Keratinocyte (primary cell): ENCODE measurements at regions not wholly inside any gene's neighbourhood (a gene's known extent, or its start where the extent isn't known, plus 50 kb on each side); places are given as distances from the start of the nearest gene placed in this dataset.
A peak's percentile ranks its signal among the peaks of the same experiment; 100 is the strongest.

Experiments
- DNase-seq: peaks from one replicate; pipeline ENCODE4 v3.0.0-alpha.2; 2011; ENCODE audit warnings: low read depth, missing footprints, low spot score
- FAIRE-seq: peaks from 2 replicates; lab custom pipeline; 2011; peaks lifted over from hg19 to GRCh38; lab: Jason Lieb, UNC
- H2AFZ ChIP-seq: 2 replicates; pipeline ENCODE4 v1.6.0; 2012; ENCODE audit warnings: low read length, control low read depth, inconsistent platforms; ENCODE audit not compliant: control insufficient read depth
- H3K27ac ChIP-seq: 2 replicates; pipeline ENCODE4 v1.5.1; 2011; ENCODE audit warnings: low read length; ENCODE audit not compliant: control insufficient read depth, insufficient read depth
- H3K27me3 ChIP-seq: 3 replicates; pipeline ENCODE4 v1.6.0; 2011; ENCODE audit warnings: low read length; ENCODE audit not compliant: control insufficient read depth, insufficient read depth; ENCODE audit errors: extremely low read depth
- H3K36me3 ChIP-seq, 2 experiments: 2 replicates in 1 of 2; 3 replicates in 1 of 2; pipeline ENCODE4 v1.5.1; 2011; ENCODE audit warnings: low read length in 2 of 2, mild to moderate bottlenecking in 1 of 2; ENCODE audit not compliant: control insufficient read depth in 2 of 2, insufficient read depth in 2 of 2; ENCODE audit errors: extremely low read depth in 1 of 2
- H3K4me1 ChIP-seq: 3 replicates; pipeline ENCODE4 v1.5.1; 2011; ENCODE audit warnings: low read length; ENCODE audit not compliant: control insufficient read depth, insufficient read depth; ENCODE audit errors: extremely low read depth
- H3K4me2 ChIP-seq: 3 replicates; pipeline ENCODE4 v1.6.0; 2011; ENCODE audit warnings: low read depth, low read length; ENCODE audit not compliant: control insufficient read depth, insufficient read depth; ENCODE audit errors: extremely low read depth
- H3K4me3 ChIP-seq, 3 experiments: fragments of 200-600 bp in 1 of 3; sonication (generic) in 1 of 3; 2 replicates in 2 of 3; 3 replicates in 1 of 3; pipeline ENCODE4 v1.5.1; 2011 to 2016; ENCODE audit warnings: low read length in 3 of 3, mild to moderate bottlenecking in 3 of 3, control low read depth in 2 of 3, inconsistent platforms in 1 of 3, low read depth in 1 of 3, mixed read lengths in 1 of 3, mixed run types in 1 of 3, moderate library complexity in 1 of 3; ENCODE audit not compliant: control insufficient read depth in 2 of 3, insufficient read depth in 2 of 3; ENCODE audit errors: extremely low read depth in 1 of 3
- H3K79me2 ChIP-seq: 2 replicates; pipeline ENCODE4 v1.6.0; 2012; ENCODE audit warnings: low read length; ENCODE audit not compliant: control insufficient read depth, insufficient read depth
- H3K9ac ChIP-seq: 3 replicates; pipeline ENCODE4 v1.6.0; 2011; ENCODE audit warnings: low read length; ENCODE audit not compliant: control insufficient read depth, insufficient read depth; ENCODE audit errors: extremely low read depth
- H3K9me1 ChIP-seq: 3 replicates; pipeline ENCODE4 v1.6.0; 2011; ENCODE audit warnings: low read length; ENCODE audit not compliant: control insufficient read depth, insufficient read depth; ENCODE audit errors: extremely low read depth
- H3K9me3 ChIP-seq: 2 replicates; pipeline ENCODE4 v1.5.1; 2012; ENCODE audit warnings: low read depth, low read length; ENCODE audit not compliant: control insufficient read depth
- H4K20me1 ChIP-seq: 3 replicates; pipeline ENCODE4 v1.6.0; 2011; ENCODE audit warnings: low read length; ENCODE audit not compliant: control insufficient read depth, insufficient read depth; ENCODE audit errors: extremely low read depth
- CTCF ChIP-seq, 3 experiments: IDR thresholded peaks in 1 of 3; conservative IDR thresholded peaks in 1 of 3; optimal IDR thresholded peaks in 1 of 3; 2 replicates in 2 of 3; 3 replicates in 1 of 3; pipeline versions ENCODE3 to v1.5.1; 2011; ENCODE audit warnings: low read length in 3 of 3, mild to moderate bottlenecking in 3 of 3, moderate library complexity in 2 of 3, control low read depth in 1 of 3, inconsistent platforms in 1 of 3; ENCODE audit not compliant: insufficient read depth in 2 of 3; ENCODE audit errors: extremely low read depth in 1 of 3
- EZH2 ChIP-seq: IDR thresholded peaks from one replicate; pipeline ENCODE4 v1.6.1; 2012; ENCODE audit warnings: inconsistent platforms, mild to moderate bottlenecking, low read length, moderate library complexity
- dilution Hi-C: fragments of 300-500 bp; cut with MboI; formaldehyde crosslinking; loops from one replicate; pipeline ENCODE4 v1.7.0; 2020; ENCODE audit warnings: low sequenced_read_pairs; ENCODE audit not compliant: extremely low pct_ligation_motif_present

- DNase-seq = no peak
- no peaks in the 10 kb centered on the region for H3K9me1 ChIP-seq
- H3K9me3 ChIP-seq = no peaks in the 10 kb centered on the region
- peak in 1 of 3 experiments; percentile 0 for TF ChIP-seq CTCF (optimal IDR thresholded peaks at IDR 0.05 in 1 of 3, IDR thresholded peaks at IDR 0.05 in 1 of 3, conservative IDR thresholded peaks at IDR 0.05 in 1 of 3; ENCODE audit: extremely low read depth in 1 of 3, insufficient read depth in 2 of 3, low read length in 3 of 3)
- TF ChIP-seq EZH2 = no peak
- no peaks in the 10 kb centered on the region for H3K36me3 ChIP-seq
- H4K20me1 ChIP-seq = no peaks in the 10 kb centered on the region
- dilution Hi-C loops = no loop called here
- no peaks in the 10 kb centered on the region for H3K79me2 ChIP-seq
- H3K9ac ChIP-seq = no peak overlapping the region
- H3K27ac ChIP-seq = no peak overlapping the region
- H3K4me2 ChIP-seq = no peak overlapping the region
- H2AFZ ChIP-seq = peak overlapping the region; percentile 49
- FAIRE-seq = peak; percentile 71
- H3K27me3 ChIP-seq = no peaks in the 10 kb centered on the region
- H3K4me1 ChIP-seq = peaks cover 3% of the 10 kb centered on the region
- H3K4me3 ChIP-seq = no peak overlapping the region
Observed at GRCh38 chr9:20009606-20010005, 220.8 kb upstream of the SLC24A2 start.

GRCh38 chr9:20002011-20002410 lies 213.2 kb upstream of the SLC24A2 start:
- Histone ChIP-seq H4K20me1 (no peaks in the 10 kb centered on the region), H3K9me3 (no peaks in the 10 kb centered on the region), H2AFZ (no peak overlapping the region), H3K4me2 (no peak overlapping the region), H3K79me2 (no peaks in the 10 kb centered on the region), H3K27me3 (no peaks in the 10 kb centered on the region), H3K36me3 (no peaks in the 10 kb centered on the region), H3K9me1 (no peaks in the 10 kb centered on the region), H3K9ac (no peak overlapping the region), H3K27ac (no peak overlapping the region), H3K4me1 (peaks cover 31% of the 10 kb centered on the region), H3K4me3 (no peak overlapping the region)
- DNase-seq (no peak), FAIRE-seq (no peak)
- no peak for TF ChIP-seq CTCF (optimal IDR thresholded peaks at IDR 0.05 in 1 of 3, IDR thresholded peaks at IDR 0.05 in 1 of 3, conservative IDR thresholded peaks at IDR 0.05 in 1 of 3; ENCODE audit: extremely low read depth in 1 of 3, insufficient read depth in 2 of 3, low read length in 3 of 3)
- no peak for TF ChIP-seq EZH2
- dilution Hi-C loops = no loop called here
